COLO668 (cell line): ENCODE measurements at regions not wholly inside any gene's neighbourhood (a gene's known extent, or its start where the extent isn't known, plus 50 kb on each side); places are given as distances from the start of the nearest gene placed in this dataset.
"Not testable (repeated sequence)": the region's sequence is repeated elsewhere in the genome, so short reads cannot be mapped to it uniquely, and the experiment has no call there.

ENCODE experiments used
- DNase-seq: peaks from one replicate; lab custom pipeline; 2025; ENCODE audit not compliant: unreplicated experiment; lab: John Stamatoyannopoulos, UW

- no peak for DNase-seq
These were observed 142.0 kb upstream of the MMADHC start for GRCh38 chr2:149729586-149729985.

GRCh38 chr2:149727927-149728326, 140.4 kb upstream of the MMADHC start:
- no peak for DNase-seq

- DNase-seq = no peak
These were observed 137.7 kb upstream of the MMADHC start for GRCh38 chr2:149725234-149725633.

GRCh38 chr2:149724091-149724490, 136.5 kb upstream of the MMADHC start:
- no peak for DNase-seq

- no peak for DNase-seq
These were observed 133.0 kb upstream of the MMADHC start for GRCh38 chr2:149720615-149721014.

- DNase-seq = no peak
These were observed 132.1 kb upstream of the MMADHC start for GRCh38 chr2:149719695-149720094.

- DNase-seq = no peak
These were observed 129.1 kb upstream of the MMADHC start for GRCh38 chr2:149716687-149717086.

- no peak for DNase-seq
These were observed 128.3 kb upstream of the MMADHC start for GRCh38 chr2:149715894-149716293.

GRCh38 chr2:149715005-149715592, 127.5 kb upstream of the MMADHC start:
- no peak for DNase-seq

- DNase-seq = no peak
These were observed 122.1 kb upstream of the MMADHC start for GRCh38 chr2:149709496-149710263.

GRCh38 chr2:149703281-149703680, 115.7 kb upstream of the MMADHC start:
- no peak for DNase-seq

GRCh38 chr2:149702571-149702970, 115.0 kb upstream of the MMADHC start:
- no peak for DNase-seq

- no peak for DNase-seq
These were observed 113.7 kb upstream of the MMADHC start for GRCh38 chr2:149701241-149701640.

GRCh38 chr2:149692961-149693396, 105.4 kb upstream of the MMADHC start:
- DNase-seq = no peak

- no peak for DNase-seq
These were observed 103.2 kb upstream of the MMADHC start for GRCh38 chr2:149690825-149691224.

GRCh38 chr2:149687052-149687427, 99.5 kb upstream of the MMADHC start:
- no peak for DNase-seq

GRCh38 chr2:149686136-149687051, 98.8 kb upstream of the MMADHC start:
- DNase-seq = no peak

- DNase-seq = not testable (repeated sequence)
These were observed 97.8 kb upstream of the MMADHC start for GRCh38 chr2:149685401-149685800.

- DNase-seq = no peak
These were observed 91.7 kb upstream of the MMADHC start for GRCh38 chr2:149679286-149679685.

- no peak for DNase-seq
These were observed 89.8 kb upstream of the MMADHC start for GRCh38 chr2:149677416-149677815.

- no peak for DNase-seq
These were observed 82.5 kb upstream of the MMADHC start for GRCh38 chr2:149670086-149670485.
